Subcutaneous abdominal adipose tissue (tissue), 5 donors: ENCODE measurements at regions not wholly inside any gene's neighbourhood (a gene's known extent, or its start where the extent isn't known, plus 50 kb on each side); places are given as distances from the start of the nearest gene placed in this dataset.
"Not testable (repeated sequence)": the region's sequence is repeated elsewhere in the genome, so short reads cannot be mapped to it uniquely, and the experiment has no call there.

ENCODE experiments used
- H3K27ac ChIP-seq: one replicate; pipeline ENCODE4 v1.7.0; 2013; ENCODE audit warnings: low read depth, mild to moderate bottlenecking, inconsistent platforms, low read length, moderate library complexity
- H3K27me3 ChIP-seq, 5 donors: one replicate each; pipeline ENCODE4 v1.7.0; 2013; ENCODE audit warnings: low read length in 5 of 5, inconsistent platforms in 1 of 5; ENCODE audit not compliant: control insufficient read depth in 5 of 5, insufficient read depth in 4 of 5
- H3K36me3 ChIP-seq, 5 donors: one replicate each; pipeline ENCODE4 v1.7.0; 2013; ENCODE audit warnings: low read length in 5 of 5; ENCODE audit not compliant: control insufficient read depth in 5 of 5, insufficient read depth in 5 of 5
- H3K4me1 ChIP-seq, 5 donors: one replicate each; pipeline ENCODE4 v1.7.0; 2013; ENCODE audit warnings: low read length in 5 of 5, mild to moderate bottlenecking in 3 of 5, moderate library complexity in 1 of 5; ENCODE audit not compliant: control insufficient read depth in 5 of 5, insufficient read depth in 5 of 5
- H3K4me3 ChIP-seq, 5 donors: one replicate each; pipeline ENCODE4 v1.7.0; 2013; ENCODE audit warnings: low read length in 5 of 5, low read depth in 1 of 5
- H3K9ac ChIP-seq, 5 donors: one replicate each; pipeline ENCODE4 v1.7.0; 2013; ENCODE audit warnings: low read length in 5 of 5, mild to moderate bottlenecking in 4 of 5, moderate library complexity in 3 of 5
- H3K9me3 ChIP-seq, 5 donors: one replicate each; pipeline ENCODE4 v1.7.0; 2013; ENCODE audit warnings: low read length in 5 of 5; ENCODE audit not compliant: control insufficient read depth in 5 of 5
- donor health status: healthy.
- donor health status: healthy.
- donor health status: healthy.
- donor health status: healthy.
- donor health status: healthy.

GRCh38 chrX:20681683-20682082 lies 415.0 kb upstream of the RPS6KA3 start:
- no peaks in the 10 kb centered on the region for H3K9me3 ChIP-seq
- H3K9ac ChIP-seq: no peak overlapping the region
- H3K4me1 ChIP-seq: peaks cover 0 to 10% (median 0%) of the 10 kb centered on the region in 5 donors
- no peaks in the 10 kb centered on the region for H3K27me3 ChIP-seq
- H3K27ac ChIP-seq: no peak overlapping the region
- H3K36me3 ChIP-seq: no peaks in the 10 kb centered on the region
- no peak overlapping the region for H3K4me3 ChIP-seq

GRCh38 chrX:20680998-20681397 lies 414.3 kb upstream of the RPS6KA3 start:
- Histone ChIP-seq H3K4me1 (peaks cover 0 to 10% (median 0%) of the 10 kb centered on the region in 5 donors), H3K9me3 (no peaks in the 10 kb centered on the region), H3K4me3 (no peak overlapping the region), H3K9ac (no peak overlapping the region), H3K27me3 (no peaks in the 10 kb centered on the region), H3K27ac (no peak overlapping the region), H3K36me3 (no peaks in the 10 kb centered on the region)

DNA sequence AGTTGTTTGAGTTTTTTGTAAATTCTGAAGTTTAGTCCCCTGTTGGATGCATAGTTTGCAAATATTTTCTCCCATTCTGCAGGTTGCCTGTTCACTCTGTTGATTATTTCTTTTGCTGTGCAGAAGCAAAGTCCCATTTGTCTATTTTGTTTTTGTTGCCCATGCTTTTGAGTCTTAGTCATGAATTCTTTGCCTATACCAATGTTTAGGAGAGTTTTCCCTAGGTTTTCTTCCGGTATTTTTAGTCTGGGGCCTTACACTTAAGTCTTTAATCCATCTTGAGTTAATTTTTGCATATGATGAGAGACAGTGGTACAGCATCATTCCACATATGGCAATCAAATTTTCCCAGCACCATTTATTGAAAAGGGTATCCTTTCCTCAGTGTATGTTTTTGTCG lies 405.8 kb upstream of the RPS6KA3 start:
- Histone ChIP-seq H3K4me3 (no peak overlapping the region), H3K36me3 (no peaks in the 10 kb centered on the region), H3K4me1 (no peaks in the 10 kb centered on the region), H3K27me3 (peaks cover 0 to 3% (median 0%) of the 10 kb centered on the region in 5 donors), H3K9me3 (no peaks in the 10 kb centered on the region), H3K27ac (no peak overlapping the region), H3K9ac (no peak overlapping the region)

- H3K4me3 ChIP-seq, H3K9me3 ChIP-seq, H3K27ac ChIP-seq, H3K9ac ChIP-seq, H3K4me1 ChIP-seq, H3K36me3 ChIP-seq, H3K27me3 ChIP-seq: not testable (repeated sequence)
Observed at GRCh38 chrX:20671746-20672145, 405.0 kb upstream of the RPS6KA3 start.

- Histone ChIP-seq H3K36me3 (no peaks in the 10 kb centered on the region), H3K9me3 (no peaks in the 10 kb centered on the region), H3K9ac (no peak overlapping the region), H3K4me1 (no peaks in the 10 kb centered on the region), H3K27ac (no peak overlapping the region), H3K27me3 (peaks cover 0 to 3% (median 0%) of the 10 kb centered on the region in 5 donors), H3K4me3 (no peak overlapping the region)
Observed at GRCh38 chrX:20670611-20671010, 403.9 kb upstream of the RPS6KA3 start.

GRCh38 chrX:20668550-20668949 lies 401.8 kb upstream of the RPS6KA3 start:
- H3K27ac ChIP-seq: no peak overlapping the region
- H3K9me3 ChIP-seq: no peaks in the 10 kb centered on the region
- no peaks in the 10 kb centered on the region for H3K4me1 ChIP-seq
- no peaks in the 10 kb centered on the region for H3K36me3 ChIP-seq
- no peaks in the 10 kb centered on the region for H3K27me3 ChIP-seq
- no peak overlapping the region for H3K4me3 ChIP-seq
- no peak overlapping the region for H3K9ac ChIP-seq

DNA sequence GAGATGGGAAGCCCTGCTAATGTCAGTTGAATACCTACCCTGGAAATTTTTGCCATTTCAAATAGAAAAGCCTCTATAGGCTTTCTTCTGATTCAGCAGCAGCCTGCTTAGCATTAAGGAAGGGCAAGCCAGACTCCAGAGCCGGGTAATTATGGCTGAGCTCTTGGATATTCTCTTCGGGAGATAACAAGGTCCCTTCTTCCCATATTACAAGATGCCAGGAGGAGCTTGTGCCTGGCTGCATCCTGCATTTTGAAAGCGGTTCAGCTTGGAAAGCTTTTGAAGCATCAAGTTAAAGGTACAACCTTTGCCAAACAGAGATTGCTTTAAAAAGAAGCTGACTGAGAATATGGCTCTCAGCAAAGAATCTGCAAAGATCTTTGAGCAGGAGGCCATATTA lies 399.6 kb upstream of the RPS6KA3 start:
- no peak overlapping the region for H3K9ac ChIP-seq
- H3K9me3 ChIP-seq: no peaks in the 10 kb centered on the region
- H3K4me3 ChIP-seq: no peak overlapping the region
- no peak overlapping the region for H3K27ac ChIP-seq
- H3K4me1 ChIP-seq: no peaks in the 10 kb centered on the region
- H3K27me3 ChIP-seq: no peaks in the 10 kb centered on the region
- H3K36me3 ChIP-seq: no peaks in the 10 kb centered on the region

- Histone ChIP-seq H3K4me1 (no peaks in the 10 kb centered on the region), H3K9ac (no peak overlapping the region), H3K27ac (no peak overlapping the region), H3K27me3 (no peaks in the 10 kb centered on the region), H3K36me3 (no peaks in the 10 kb centered on the region), H3K9me3 (no peaks in the 10 kb centered on the region), H3K4me3 (no peak overlapping the region)
Observed at GRCh38 chrX:20665481-20665880, 398.8 kb upstream of the RPS6KA3 start.

DNA sequence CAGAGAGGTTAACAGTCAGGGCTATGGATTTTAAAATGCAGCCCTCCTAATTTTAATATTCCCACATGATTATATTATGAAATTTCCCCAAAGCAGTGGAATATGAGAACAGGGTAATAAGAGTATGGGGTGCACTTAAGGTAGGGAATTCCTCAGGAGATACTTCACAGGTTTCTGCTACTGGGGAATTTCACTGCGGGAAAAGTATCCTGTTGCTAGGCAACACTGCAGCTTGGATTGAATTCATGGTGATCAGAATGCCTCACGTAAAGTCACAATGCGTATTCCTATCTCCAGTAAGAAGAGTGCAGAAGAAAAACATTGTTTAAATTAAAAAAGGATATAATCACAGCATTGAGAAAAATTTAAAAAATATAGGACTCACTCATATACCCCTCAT lies 398.1 kb upstream of the RPS6KA3 start:
- Histone ChIP-seq H3K36me3 (no peaks in the 10 kb centered on the region), H3K9ac (no peak overlapping the region), H3K4me1 (no peaks in the 10 kb centered on the region), H3K27ac (no peak overlapping the region), H3K9me3 (no peaks in the 10 kb centered on the region), H3K27me3 (no peaks in the 10 kb centered on the region), H3K4me3 (no peak overlapping the region)

GRCh38 chrX:20664131-20664530 lies 397.4 kb upstream of the RPS6KA3 start:
- H3K36me3 ChIP-seq: no peaks in the 10 kb centered on the region
- H3K4me3 ChIP-seq: no peak overlapping the region
- H3K4me1 ChIP-seq: no peaks in the 10 kb centered on the region
- no peaks in the 10 kb centered on the region for H3K9me3 ChIP-seq
- no peak overlapping the region for H3K9ac ChIP-seq
- no peaks in the 10 kb centered on the region for H3K27me3 ChIP-seq
- no peak overlapping the region for H3K27ac ChIP-seq

- Histone ChIP-seq H3K9ac (no peak overlapping the region), H3K4me1 (no peaks in the 10 kb centered on the region), H3K36me3 (no peaks in the 10 kb centered on the region), H3K4me3 (no peak overlapping the region), H3K9me3 (no peaks in the 10 kb centered on the region), H3K27me3 (no peaks in the 10 kb centered on the region), H3K27ac (no peak overlapping the region)
Observed at GRCh38 chrX:20663336-20663735, 396.6 kb upstream of the RPS6KA3 start.
